Calu3 (cell line): ENCODE measurements at regions not wholly inside any gene's neighbourhood (a gene's known extent, or its start where the extent isn't known, plus 50 kb on each side); places are given as distances from the start of the nearest gene placed in this dataset.

Experiments used
- BruUV-seq: library from RNA; stranded (reverse); fragments of 400-500 nt; replicated peaks from 2 replicates; lab custom pipeline; 2021; lab: Mats Ljungman, UMichigan
- CTCF ChIA-PET: fragments of 300-600 bp; sonication (Branson Sonifier 250); formaldehyde crosslinking; loops from one replicate; lab custom pipeline; 2022; ENCODE audit warnings: antibody characterized with exemption; lab: Charles Lee
- DNase-seq: peaks from one replicate; pipeline ENCODE4 v3.0.0; 2022
- H3K27ac Mint-ChIP-seq: one replicate; pipeline ENCODE4 v1.8.0; 2022; ENCODE audit warnings: mixed read lengths; ENCODE audit not compliant: unreplicated experiment
- H3K27me3 Mint-ChIP-seq: one replicate; pipeline ENCODE4 v1.8.0; 2022; ENCODE audit warnings: mixed read lengths; ENCODE audit not compliant: unreplicated experiment
- H3K36me3 Mint-ChIP-seq: one replicate; pipeline ENCODE4 v1.8.0; 2022; ENCODE audit warnings: mild to moderate bottlenecking, moderate library complexity, mixed read lengths; ENCODE audit not compliant: insufficient read depth, unreplicated experiment
- H3K4me1 Mint-ChIP-seq: one replicate; pipeline ENCODE4 v1.8.0; 2022; ENCODE audit warnings: mild to moderate bottlenecking, low read depth, mixed read lengths; ENCODE audit not compliant: unreplicated experiment
- H3K4me3 Mint-ChIP-seq: one replicate; pipeline ENCODE4 v1.8.0; 2022; ENCODE audit warnings: mild to moderate bottlenecking, low read depth, moderate library complexity, mixed read lengths; ENCODE audit not compliant: unreplicated experiment
- H3K9me3 Mint-ChIP-seq: one replicate; pipeline ENCODE4 v1.8.0; 2022; ENCODE audit warnings: low read depth, mixed read lengths; ENCODE audit not compliant: unreplicated experiment
- CTCF ChIP-seq: fragments of 200-600 bp; IDR thresholded peaks from one replicate; pipeline ENCODE4 v1.8.0; 2022; ENCODE audit warnings: antibody characterized with exemption; ENCODE audit not compliant: unreplicated experiment
- intact Hi-C: fragments of 100-400 bp; cut with micrococcal nuclease; formaldehyde crosslinking; loops from one replicate; pipeline ENCODE4 v1.10.0; 2022; ENCODE audit not compliant: unreplicated experiment

GRCh38 chr6:72535124-72535523, 86.7 kb upstream of the KCNQ5 start:
- Mint-ChIP-seq H3K4me1 (peaks cover 17% of the 10 kb centered on the region), H3K36me3 (no peaks in the 10 kb centered on the region), H3K27ac (no peak overlapping the region), H3K27me3 (no peaks in the 10 kb centered on the region), H3K9me3 (no peaks in the 10 kb centered on the region), H3K4me3 (no peak overlapping the region)
- TF ChIP-seq CTCF = no peak
- no TSS peak for BruUV-seq
- intact Hi-C loops = no loop called here
- no peak for DNase-seq
- CTCF ChIA-PET = no interaction called here

- intact Hi-C loops = no loop called here
- no peak overlapping the region for H3K27ac Mint-ChIP-seq
- H3K9me3 Mint-ChIP-seq = no peaks in the 10 kb centered on the region
- H3K4me3 Mint-ChIP-seq = no peak overlapping the region
- TF ChIP-seq CTCF = no peak
- no peaks in the 10 kb centered on the region for H3K36me3 Mint-ChIP-seq
- BruUV-seq = no TSS peak
- no peaks in the 10 kb centered on the region for H3K27me3 Mint-ChIP-seq
- DNase-seq = no peak
- CTCF ChIA-PET = no interaction called here
- peaks cover 9% of the 10 kb centered on the region for H3K4me1 Mint-ChIP-seq
Observed at GRCh38 chr6:72547020-72547419, 74.8 kb upstream of the KCNQ5 start.

GRCh38 chr6:72551470-72551869, 70.4 kb upstream of the KCNQ5 start:
- Mint-ChIP-seq H3K4me1 (peaks cover 28% of the 10 kb centered on the region), H3K9me3 (no peaks in the 10 kb centered on the region), H3K36me3 (no peaks in the 10 kb centered on the region), H3K4me3 (no peak overlapping the region), H3K27ac (peak overlapping the region; percentile 28), H3K27me3 (no peaks in the 10 kb centered on the region)
- no TSS peak for BruUV-seq
- intact Hi-C loops = no loop called here
- DNase-seq = no peak
- CTCF ChIA-PET = no interaction called here
- no peak for TF ChIP-seq CTCF

GRCh38 chr6:72552938-72553337, 68.9 kb upstream of the KCNQ5 start:
- peaks cover 28% of the 10 kb centered on the region for H3K4me1 Mint-ChIP-seq
- no peak overlapping the region for H3K4me3 Mint-ChIP-seq
- H3K36me3 Mint-ChIP-seq = no peaks in the 10 kb centered on the region
- peak overlapping the region; percentile 41 for H3K27ac Mint-ChIP-seq
- BruUV-seq = no TSS peak
- no peak for TF ChIP-seq CTCF
- no peak for DNase-seq
- intact Hi-C loops = no loop called here
- CTCF ChIA-PET = interaction anchor here (0.6 to 0.7 kb wide), 3 partner anchors 141 to 1087 kb away, joined by 3 to 7 read pairs (median 7); no protein-coding TSS in a partner anchor
- no peaks in the 10 kb centered on the region for H3K9me3 Mint-ChIP-seq
- H3K27me3 Mint-ChIP-seq = no peaks in the 10 kb centered on the region
